ENCODE measurements at regions not wholly inside any gene's neighbourhood (a gene's known extent, or its start where the extent isn't known, plus 50 kb on each side); places are given as distances from the start of the nearest gene placed in this dataset.

- Mint-ChIP-seq H3K9me3 (peaks cover 6% of the 10 kb centered on the region), H3K36me3 (ENCODE audit: low read depth) (peaks cover 32% of the 10 kb centered on the region), H3K27me3 (ENCODE audit: low read depth) (no peaks in the 10 kb centered on the region), H3K4me3 (no peak overlapping the region), H3K27ac (ENCODE audit: unreplicated experiment) (no peak overlapping the region), H3K4me1 (peaks cover 15% of the 10 kb centered on the region)
- no peak for DNase-seq (ENCODE audit: low read depth, low spot score)
- TF ChIP-seq CTCF (conservative IDR thresholded peaks at IDR 0.05), result no peak
Measured at GRCh38 chr4:56186808-56187523, 200.3 kb downstream of the AASDH start.

- no peak for TF ChIP-seq CTCF (conservative IDR thresholded peaks at IDR 0.05)
- H3K27ac Mint-ChIP-seq (ENCODE audit: unreplicated experiment), result no peak overlapping the region
- no peak for DNase-seq (ENCODE audit: low read depth, low spot score)
- H3K4me3 Mint-ChIP-seq, result no peak overlapping the region
- no peaks in the 10 kb centered on the region for H3K9me3 Mint-ChIP-seq
- peaks cover 21% of the 10 kb centered on the region for H3K4me1 Mint-ChIP-seq
- H3K36me3 Mint-ChIP-seq (ENCODE audit: low read depth), result peaks cover 27% of the 10 kb centered on the region
- H3K27me3 Mint-ChIP-seq (ENCODE audit: low read depth), result no peaks in the 10 kb centered on the region
Measured at GRCh38 chr4:56185901-56186300, 201.4 kb downstream of the AASDH start.

GRCh38 chr4:56184214-56184613 is 203.1 kb downstream of the AASDH start:
- H3K4me3 Mint-ChIP-seq, result no peak overlapping the region
- DNase-seq (ENCODE audit: low read depth, low spot score), result no peak
- H3K27ac Mint-ChIP-seq (ENCODE audit: unreplicated experiment), result peak overlapping the region; percentile 67
- no peaks in the 10 kb centered on the region for H3K27me3 Mint-ChIP-seq (ENCODE audit: low read depth)
- H3K36me3 Mint-ChIP-seq (ENCODE audit: low read depth), result peaks cover 24% of the 10 kb centered on the region
- no peak for TF ChIP-seq CTCF (conservative IDR thresholded peaks at IDR 0.05)
- no peaks in the 10 kb centered on the region for H3K9me3 Mint-ChIP-seq
- peaks cover 27% of the 10 kb centered on the region for H3K4me1 Mint-ChIP-seq

- DNase-seq (ENCODE audit: low read depth, low spot score), result no peak
- Mint-ChIP-seq H3K4me1 (peaks cover 34% of the 10 kb centered on the region), H3K4me3 (no peak overlapping the region), H3K27me3 (ENCODE audit: low read depth) (no peaks in the 10 kb centered on the region), H3K36me3 (ENCODE audit: low read depth) (peaks cover 20% of the 10 kb centered on the region), H3K27ac (ENCODE audit: unreplicated experiment) (peak overlapping the region; percentile 58), H3K9me3 (no peaks in the 10 kb centered on the region)
- TF ChIP-seq CTCF (conservative IDR thresholded peaks at IDR 0.05), result no peak
Measured at GRCh38 chr4:56183344-56183959, 203.8 kb downstream of the AASDH start.

- Mint-ChIP-seq H3K27ac (ENCODE audit: unreplicated experiment) (no peak overlapping the region), H3K27me3 (ENCODE audit: low read depth) (no peaks in the 10 kb centered on the region), H3K4me1 (peaks cover 36% of the 10 kb centered on the region), H3K36me3 (ENCODE audit: low read depth) (peaks cover 27% of the 10 kb centered on the region), H3K9me3 (no peaks in the 10 kb centered on the region), H3K4me3 (no peak overlapping the region)
- TF ChIP-seq CTCF (conservative IDR thresholded peaks at IDR 0.05), result no peak
- DNase-seq (ENCODE audit: low read depth, low spot score), result no peak
Measured at GRCh38 chr4:56182356-56182755, 204.9 kb downstream of the AASDH start.

Measured in neural crest cell (in vitro differentiated cells).